NCI-H510A treated with DMSO at 0.1 percent for 48 hours (cell line): ENCODE measurements at regions not wholly inside any gene's neighbourhood (a gene's known extent, or its start where the extent isn't known, plus 50 kb on each side); places are given as distances from the start of the nearest gene placed in this dataset.
"Not testable (repeated sequence)": the region's sequence is repeated elsewhere in the genome, so short reads cannot be mapped to it uniquely, and the experiment has no call there.

Source experiments
- DNase-seq: peaks from one replicate; lab custom pipeline; 2025; lab: John Stamatoyannopoulos, UW

- DNase-seq, result not testable (repeated sequence)
These were observed 59.1 kb upstream of the UBE2E2 start for GRCh38 chr3:23144051-23144450.

- no peak for DNase-seq
These were observed 57.0 kb upstream of the UBE2E2 start for GRCh38 chr3:23146163-23146562.

GRCh38 chr3:23152989-23153388 is 50.1 kb upstream of the UBE2E2 start:
- no peak for DNase-seq
